Calu3 (cell line): ENCODE measurements at regions not wholly inside any gene's neighbourhood (a gene's known extent, or its start where the extent isn't known, plus 50 kb on each side); places are given as distances from the start of the nearest gene placed in this dataset.

Experiments used
- BruUV-seq: library from RNA; stranded (reverse); fragments of 400-500 nt; replicated peaks from 2 replicates; lab custom pipeline; 2021; lab: Mats Ljungman, UMichigan
- CTCF ChIA-PET: fragments of 300-600 bp; sonication (Branson Sonifier 250); formaldehyde crosslinking; loops from one replicate; lab custom pipeline; 2022; ENCODE audit warnings: antibody characterized with exemption; lab: Charles Lee
- DNase-seq: peaks from one replicate; pipeline ENCODE4 v3.0.0; 2022
- H3K27ac Mint-ChIP-seq: one replicate; pipeline ENCODE4 v1.8.0; 2022; ENCODE audit warnings: mixed read lengths; ENCODE audit not compliant: unreplicated experiment
- H3K27me3 Mint-ChIP-seq: one replicate; pipeline ENCODE4 v1.8.0; 2022; ENCODE audit warnings: mixed read lengths; ENCODE audit not compliant: unreplicated experiment
- H3K36me3 Mint-ChIP-seq: one replicate; pipeline ENCODE4 v1.8.0; 2022; ENCODE audit warnings: mild to moderate bottlenecking, moderate library complexity, mixed read lengths; ENCODE audit not compliant: insufficient read depth, unreplicated experiment
- H3K4me1 Mint-ChIP-seq: one replicate; pipeline ENCODE4 v1.8.0; 2022; ENCODE audit warnings: mild to moderate bottlenecking, low read depth, mixed read lengths; ENCODE audit not compliant: unreplicated experiment
- H3K4me3 Mint-ChIP-seq: one replicate; pipeline ENCODE4 v1.8.0; 2022; ENCODE audit warnings: mild to moderate bottlenecking, low read depth, moderate library complexity, mixed read lengths; ENCODE audit not compliant: unreplicated experiment
- H3K9me3 Mint-ChIP-seq: one replicate; pipeline ENCODE4 v1.8.0; 2022; ENCODE audit warnings: low read depth, mixed read lengths; ENCODE audit not compliant: unreplicated experiment
- CTCF ChIP-seq: fragments of 200-600 bp; IDR thresholded peaks from one replicate; pipeline ENCODE4 v1.8.0; 2022; ENCODE audit warnings: antibody characterized with exemption; ENCODE audit not compliant: unreplicated experiment
- intact Hi-C: fragments of 100-400 bp; cut with micrococcal nuclease; formaldehyde crosslinking; loops from one replicate; pipeline ENCODE4 v1.10.0; 2022; ENCODE audit not compliant: unreplicated experiment

- Mint-ChIP-seq H3K27ac (no peak overlapping the region), H3K9me3 (no peaks in the 10 kb centered on the region), H3K36me3 (no peaks in the 10 kb centered on the region), H3K4me3 (no peak overlapping the region), H3K27me3 (no peaks in the 10 kb centered on the region), H3K4me1 (no peaks in the 10 kb centered on the region)
- CTCF ChIA-PET: no interaction called here
- intact Hi-C loops: no loop called here
- DNase-seq: no peak
- TF ChIP-seq CTCF: no peak
- no TSS peak for BruUV-seq
These were observed 731.1 kb upstream of the MAP3K7 start for GRCh38 chr6:91317984-91318383.

- Mint-ChIP-seq H3K4me3 (no peak overlapping the region), H3K4me1 (no peaks in the 10 kb centered on the region), H3K9me3 (no peaks in the 10 kb centered on the region), H3K27me3 (no peaks in the 10 kb centered on the region), H3K36me3 (no peaks in the 10 kb centered on the region), H3K27ac (no peak overlapping the region)
- intact Hi-C loops: no loop called here
- no TSS peak for BruUV-seq
- CTCF ChIA-PET: no interaction called here
- DNase-seq: no peak
- TF ChIP-seq CTCF: no peak
These were observed 730.5 kb upstream of the MAP3K7 start for GRCh38 chr6:91317247-91317835.

- no peaks in the 10 kb centered on the region for H3K36me3 Mint-ChIP-seq
- no peak for DNase-seq
- CTCF ChIA-PET: no interaction called here
- no peak overlapping the region for H3K4me3 Mint-ChIP-seq
- H3K27ac Mint-ChIP-seq: no peak overlapping the region
- H3K27me3 Mint-ChIP-seq: no peaks in the 10 kb centered on the region
- TF ChIP-seq CTCF: no peak
- no TSS peak for BruUV-seq
- no peaks in the 10 kb centered on the region for H3K4me1 Mint-ChIP-seq
- intact Hi-C loops: no loop called here
- H3K9me3 Mint-ChIP-seq: peaks cover 2% of the 10 kb centered on the region
These were observed 723.3 kb upstream of the MAP3K7 start for GRCh38 chr6:91310178-91310577.

GRCh38 chr6:91305755-91306154, 718.9 kb upstream of the MAP3K7 start:
- no peaks in the 10 kb centered on the region for H3K4me1 Mint-ChIP-seq
- no peaks in the 10 kb centered on the region for H3K27me3 Mint-ChIP-seq
- DNase-seq: no peak
- CTCF ChIA-PET: no interaction called here
- intact Hi-C loops: no loop called here
- no peak overlapping the region for H3K27ac Mint-ChIP-seq
- H3K4me3 Mint-ChIP-seq: no peak overlapping the region
- no peak for TF ChIP-seq CTCF
- H3K36me3 Mint-ChIP-seq: no peaks in the 10 kb centered on the region
- no TSS peak for BruUV-seq
- H3K9me3 Mint-ChIP-seq: peaks cover 2% of the 10 kb centered on the region
